Thymus (tissue), 11 donors: ENCODE measurements at regions not wholly inside any gene's neighbourhood (a gene's known extent, or its start where the extent isn't known, plus 50 kb on each side); places are given as distances from the start of the nearest gene placed in this dataset.
"Not testable (repeated sequence)": the region's sequence is repeated elsewhere in the genome, so short reads cannot be mapped to it uniquely, and the experiment has no call there.

Source experiments
- DNase-seq, 9 donors: peaks; one replicate each; pipeline ENCODE4 v3.0.0-alpha.2; 2013; ENCODE audit warnings: low spot score in 9 of 9, low read depth in 6 of 9, missing footprints in 1 of 9
- H3K27ac ChIP-seq, 2 donors: one replicate each; pipeline ENCODE4 v1.5.1; 2013; ENCODE audit warnings: control low read depth in 1 of 2, low read depth in 1 of 2, low read length in 1 of 2, mild to moderate bottlenecking in 1 of 2, moderate library complexity in 1 of 2
- H3K27me3 ChIP-seq, 2 donors: one replicate each; pipeline ENCODE4 v1.5.1; 2013; ENCODE audit warnings: low read length in 1 of 2; ENCODE audit not compliant: control insufficient read depth in 2 of 2, insufficient read depth in 1 of 2
- H3K36me3 ChIP-seq, 2 donors: one replicate each; pipeline ENCODE4 v1.5.1; 2013; ENCODE audit warnings: low read length in 1 of 2, mild to moderate bottlenecking in 1 of 2, moderate library complexity in 1 of 2; ENCODE audit not compliant: control insufficient read depth in 2 of 2, insufficient read depth in 2 of 2
- H3K4me1 ChIP-seq, 2 donors: one replicate each; pipeline ENCODE4 v1.5.1; 2013; ENCODE audit warnings: low read length in 2 of 2; ENCODE audit not compliant: control insufficient read depth in 2 of 2, insufficient read depth in 2 of 2
- H3K4me3 ChIP-seq, 2 donors: one replicate each; pipeline ENCODE4 v1.5.1; 2013; ENCODE audit warnings: low read length in 2 of 2, control low read depth in 1 of 2, mild to moderate bottlenecking in 1 of 2
- H3K9me3 ChIP-seq, 2 donors: one replicate each; pipeline ENCODE4 v1.5.1; 2013; ENCODE audit warnings: low read length in 1 of 2, mild to moderate bottlenecking in 1 of 2; ENCODE audit not compliant: control insufficient read depth in 2 of 2, insufficient read depth in 1 of 2
- WGBS: extraction: QIAGEN DNeasy Blood & Tissue Kit; methylation state at CpG from one replicate; pipeline ENCODE4 v1.1.7; 2013; 5-methylcytosine and 5-hydroxymethylcytosine counted together
- donor health status: healthy.

DNA sequence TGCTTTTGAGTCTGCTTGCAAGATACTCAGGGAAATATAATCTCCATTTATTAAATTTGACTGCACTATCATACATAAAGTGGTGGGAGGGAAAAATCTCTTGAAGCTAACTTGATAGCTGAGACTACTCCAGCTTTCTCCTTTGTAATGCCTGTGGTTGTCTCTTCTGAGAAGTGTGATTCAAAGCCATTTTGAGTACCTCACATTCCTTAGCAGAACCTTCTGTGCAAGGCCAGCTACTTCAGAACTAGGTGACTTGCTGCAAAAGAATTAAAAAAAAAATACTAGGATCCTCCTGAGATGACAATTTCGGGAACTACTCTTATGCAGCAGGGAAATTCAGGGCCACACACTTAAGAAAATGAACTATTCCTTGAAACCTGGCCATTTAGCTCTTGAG, 294.8 kb downstream of the MDFIC start:
- no peak for DNase-seq
- no peaks in the 10 kb centered on the region for H3K4me1 ChIP-seq
- no peaks in the 10 kb centered on the region for H3K36me3 ChIP-seq
- H3K27me3 ChIP-seq = no peaks in the 10 kb centered on the region
- no peak overlapping the region for H3K4me3 ChIP-seq
- no peak overlapping the region for H3K27ac ChIP-seq
- WGBS = 96% methylated on average over 1 of the region's 1 CpG
- no peaks in the 10 kb centered on the region for H3K9me3 ChIP-seq

DNA sequence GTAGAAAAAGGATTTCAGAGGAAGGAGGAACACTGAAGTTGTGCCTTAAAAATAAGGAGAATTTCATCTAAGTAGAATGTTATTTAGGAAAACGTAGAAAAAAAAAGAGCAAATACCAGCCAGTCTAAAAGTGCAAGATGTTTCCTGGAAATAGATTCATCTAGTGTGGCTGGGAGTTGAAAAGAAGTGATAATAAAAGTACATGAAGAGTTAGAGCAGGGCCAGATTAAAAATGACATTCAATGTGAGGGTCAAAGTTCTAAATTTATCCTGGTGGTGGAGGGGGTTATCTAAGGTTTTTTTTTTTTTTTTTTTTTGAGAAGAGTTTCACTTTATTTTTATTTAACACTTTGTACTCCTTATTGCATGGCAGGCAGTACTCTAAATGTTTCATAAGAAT, 289.3 kb downstream of the MDFIC start:
- no peaks in the 10 kb centered on the region for H3K36me3 ChIP-seq
- DNase-seq = no peak
- H3K4me3 ChIP-seq = no peak overlapping the region
- H3K27ac ChIP-seq = no peak overlapping the region
- H3K4me1 ChIP-seq = no peaks in the 10 kb centered on the region
- WGBS = 97% methylated on average over 1 of the region's 1 CpG
- H3K27me3 ChIP-seq = no peaks in the 10 kb centered on the region
- H3K9me3 ChIP-seq = peaks cover 0 to 8% of the 10 kb centered on the region in 2 donors

- H3K36me3 ChIP-seq = no peaks in the 10 kb centered on the region
- peaks cover 0 to 10% of the 10 kb centered on the region in 2 donors for H3K9me3 ChIP-seq
- no peak overlapping the region for H3K27ac ChIP-seq
- no peaks in the 10 kb centered on the region for H3K4me1 ChIP-seq
- H3K27me3 ChIP-seq = no peaks in the 10 kb centered on the region
- H3K4me3 ChIP-seq = no peak overlapping the region
- no peak for DNase-seq
- WGBS = 93% methylated on average over 4 of the region's 4 CpGs
These were observed 288.7 kb downstream of the MDFIC start for GRCh38 chr7:115210552-115210951.

DNA sequence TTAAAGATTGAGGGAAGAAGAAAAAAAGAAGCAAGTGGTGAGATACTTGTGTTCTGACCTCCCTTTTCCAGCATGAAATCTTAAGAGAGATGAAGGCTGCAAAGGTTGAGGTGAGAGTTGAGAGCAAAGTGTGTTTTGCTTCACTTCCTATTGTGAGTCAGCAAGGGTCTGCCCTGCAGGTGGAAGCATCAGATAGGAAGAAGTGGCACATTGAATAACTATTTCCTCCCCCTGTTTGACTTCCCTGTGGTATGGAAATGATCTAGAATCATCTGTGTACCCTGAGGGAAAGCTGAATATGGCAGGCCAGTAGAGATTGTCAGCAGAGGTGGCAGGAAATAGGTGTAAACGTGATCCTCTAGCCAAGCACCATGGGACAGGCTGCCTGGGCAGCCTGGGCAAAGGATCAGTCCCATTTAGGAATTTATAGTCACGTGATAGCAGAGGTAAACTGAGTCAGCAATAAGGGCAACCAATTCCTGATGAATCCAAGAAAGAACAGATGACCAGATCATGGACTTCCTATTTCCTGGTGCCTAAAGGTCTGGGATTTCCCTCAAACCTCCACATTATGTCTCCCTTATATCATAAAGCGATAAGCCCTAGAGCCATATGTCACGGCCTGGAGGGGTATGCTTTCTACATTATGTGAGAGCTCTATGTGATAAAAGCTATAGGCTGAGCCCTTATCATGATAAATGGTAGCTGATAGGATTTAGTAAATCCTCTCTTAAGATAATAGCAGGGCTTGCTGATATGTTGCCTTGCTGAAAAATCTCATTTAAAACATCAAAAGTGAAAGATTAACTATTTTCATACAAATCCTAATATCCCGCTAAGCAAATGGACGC, 287.0 kb downstream of the MDFIC start:
- 88% methylated on average over 6 of the region's 6 CpGs for WGBS
- no peaks in the 10 kb centered on the region for H3K4me1 ChIP-seq
- no peak for DNase-seq

DNA sequence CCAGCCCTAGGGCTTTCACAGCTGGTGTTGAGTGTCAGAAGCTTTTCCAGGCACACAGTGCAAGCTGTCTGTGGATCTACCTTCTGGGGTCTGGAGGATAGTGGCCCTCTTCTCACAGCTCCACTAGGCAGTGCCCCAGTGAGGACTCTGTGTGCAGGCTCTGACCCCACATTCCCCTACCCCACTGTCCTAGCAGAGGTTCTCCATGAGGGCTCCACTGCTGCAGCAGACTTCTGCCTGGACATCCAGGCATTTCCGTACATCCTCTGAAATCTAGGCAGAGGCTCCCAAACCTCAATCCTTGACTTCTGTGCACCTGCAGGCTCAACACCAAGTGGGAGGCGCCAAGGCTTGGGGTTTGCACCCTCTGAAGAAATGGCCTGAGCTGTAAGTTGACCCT, 284.5 kb downstream of the MDFIC start:
- not testable (repeated sequence) for DNase-seq, H3K9me3 ChIP-seq, H3K4me1 ChIP-seq, H3K4me3 ChIP-seq, H3K36me3 ChIP-seq, H3K27me3 ChIP-seq, H3K27ac ChIP-seq
- 96% methylated on average over 2 of the region's 2 CpGs for WGBS

More for the DNA sequence above, 287.0 kb downstream of the MDFIC start:
- H3K4me3 ChIP-seq = no peak overlapping the region
- no peak overlapping the region for H3K27ac ChIP-seq
- no peaks in the 10 kb centered on the region for H3K27me3 ChIP-seq
- no peaks in the 10 kb centered on the region for H3K36me3 ChIP-seq
- peaks cover 0 to 10% of the 10 kb centered on the region in 2 donors for H3K9me3 ChIP-seq

DNA sequence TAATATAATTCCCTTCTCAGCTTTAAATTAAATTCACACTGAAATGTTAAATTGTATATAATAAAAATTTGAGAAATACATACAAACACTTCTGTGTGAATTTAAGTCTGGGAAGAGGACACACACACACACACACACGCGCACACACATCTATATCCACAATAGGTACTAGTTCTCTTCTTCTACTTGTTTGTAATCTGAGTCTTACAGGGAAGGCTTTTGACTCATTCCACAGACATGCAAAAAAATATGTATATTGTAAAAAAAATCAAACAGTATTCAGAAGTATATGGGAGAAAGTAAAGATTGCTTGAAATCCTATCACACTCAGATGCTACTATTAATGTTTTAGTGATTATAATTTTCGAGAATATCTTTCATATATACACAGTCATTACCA, 276.2 kb downstream of the MDFIC start:
- Histone ChIP-seq H3K27ac (no peak overlapping the region), H3K4me1 (no peaks in the 10 kb centered on the region), H3K9me3 (no peaks in the 10 kb centered on the region), H3K27me3 (no peaks in the 10 kb centered on the region), H3K4me3 (no peak overlapping the region), H3K36me3 (no peaks in the 10 kb centered on the region)
- 97% methylated on average over 3 of the region's 3 CpGs for WGBS
- DNase-seq = no peak

- no peaks in the 10 kb centered on the region for H3K27me3 ChIP-seq
- 97% methylated on average over 2 of the region's 2 CpGs for WGBS
- no peaks in the 10 kb centered on the region for H3K36me3 ChIP-seq
- no peaks in the 10 kb centered on the region for H3K9me3 ChIP-seq
- H3K4me3 ChIP-seq = no peak overlapping the region
- no peak for DNase-seq
- no peak overlapping the region for H3K27ac ChIP-seq
- H3K4me1 ChIP-seq = no peaks in the 10 kb centered on the region
These were observed 273.3 kb downstream of the MDFIC start for GRCh38 chr7:115195208-115195607.

DNA sequence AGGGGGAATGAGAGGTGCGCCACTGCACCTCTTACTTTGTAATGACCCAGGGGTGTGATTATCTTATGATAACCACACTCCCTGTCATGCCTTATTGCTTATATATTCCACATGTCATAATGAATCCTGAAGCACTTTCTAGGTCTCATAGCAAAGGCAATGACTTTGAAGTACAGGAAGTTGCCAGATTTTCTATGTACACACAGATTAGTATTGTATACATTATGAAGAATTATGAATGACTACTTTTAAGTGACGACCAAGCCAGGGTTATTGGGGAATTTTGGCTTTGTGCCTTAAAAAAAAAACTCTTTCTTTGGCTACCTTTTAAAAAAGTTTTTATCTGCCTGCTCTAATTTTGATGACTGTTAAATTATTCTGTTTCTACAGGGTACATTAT, 269.6 kb downstream of the MDFIC start:
- no peak for DNase-seq
- Histone ChIP-seq H3K27me3 (no peaks in the 10 kb centered on the region), H3K4me3 (no peak overlapping the region), H3K36me3 (no peaks in the 10 kb centered on the region), H3K9me3 (no peaks in the 10 kb centered on the region), H3K27ac (no peak overlapping the region), H3K4me1 (no peaks in the 10 kb centered on the region)
- WGBS = 89% methylated on average over 2 of the region's 2 CpGs

DNA sequence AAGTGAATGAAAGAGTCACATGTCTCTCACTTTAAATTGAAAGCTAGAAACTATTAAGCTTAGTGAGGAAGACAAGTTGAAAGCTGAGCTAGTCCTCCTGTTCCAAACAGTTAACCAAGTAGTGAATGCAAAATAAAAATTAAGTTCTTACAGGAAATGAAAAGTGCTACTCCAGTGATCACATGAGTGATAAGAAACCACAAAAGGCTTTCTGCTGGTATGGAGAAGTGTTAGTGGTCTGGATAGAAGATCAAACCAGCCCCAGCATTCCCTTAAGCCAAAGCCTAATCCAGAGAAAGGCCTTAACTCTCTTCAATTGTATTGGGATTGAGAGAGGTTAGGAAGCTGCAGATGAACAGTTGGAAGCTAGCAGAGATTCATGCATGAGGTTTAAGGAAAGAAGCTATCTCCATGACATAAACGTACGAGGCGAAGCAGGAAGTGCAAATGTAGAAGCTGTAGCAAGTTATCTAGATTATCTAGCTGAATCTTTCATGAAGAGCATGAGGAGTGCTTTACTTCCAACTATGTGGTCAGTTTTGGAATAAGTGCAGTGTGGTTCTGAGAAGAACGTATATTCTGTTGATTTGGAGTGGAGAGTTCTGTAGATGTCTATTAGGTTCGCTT, 261.6 kb downstream of the MDFIC start:
- WGBS = 42% methylated on average over 5 of the region's 5 CpGs
- H3K36me3 ChIP-seq = no peaks in the 10 kb centered on the region
- H3K27me3 ChIP-seq = no peaks in the 10 kb centered on the region
- no peak overlapping the region for H3K4me3 ChIP-seq
- H3K4me1 ChIP-seq = peaks cover 0 to 2% of the 10 kb centered on the region in 2 donors
- no peak overlapping the region for H3K27ac ChIP-seq
- peak in 4 of 9 donors; percentile 2 to 26 (median 7) for DNase-seq
- peaks cover 0 to 3% of the 10 kb centered on the region in 2 donors for H3K9me3 ChIP-seq
